ENCODE measurements at regions not wholly inside any gene's neighbourhood (a gene's known extent, or its start where the extent isn't known, plus 50 kb on each side); places are given as distances from the start of the nearest gene placed in this dataset.

DNA sequence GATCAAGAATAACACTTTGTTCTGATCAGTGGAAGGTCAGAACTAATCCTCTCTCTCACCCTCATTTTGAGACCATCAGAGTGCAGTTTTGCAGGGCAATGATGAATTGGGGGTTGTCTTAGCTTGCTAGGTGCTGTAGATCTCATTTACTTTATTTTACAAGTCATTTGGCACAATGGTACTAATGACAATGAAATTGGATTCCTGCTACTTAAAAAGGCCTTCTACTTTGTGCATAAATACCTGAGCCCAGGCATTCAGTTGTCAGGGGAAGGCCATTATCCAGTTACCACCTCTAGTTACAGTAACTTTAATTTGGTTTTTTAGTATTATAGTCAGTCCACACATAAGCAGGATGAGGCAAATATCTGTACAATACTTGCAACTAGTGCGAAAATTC lies 240.0 kb downstream of the HDGFL1 start:
- Histone ChIP-seq H3K18ac (ENCODE audit: low read depth, low read length) (no peak overlapping the region), H2BK15ac (ENCODE audit: low read depth, low read length) (no peak overlapping the region), H3K27ac (ENCODE audit: insufficient read depth, low read length) (no peak overlapping the region), H3K14ac (replicated peaks; ENCODE audit: low read depth, low read length) (no peak overlapping the region), H3K9me1 (ENCODE audit: insufficient read depth, low read length) (no peaks in the 10 kb centered on the region), H2BK5ac (ENCODE audit: low read depth, low read length, poor library complexity, severe bottlenecking) (no peak overlapping the region), H2AK9ac (replicated peaks; ENCODE audit: low read depth, low read length, poor library complexity) (no peak overlapping the region), H3K36me3 (ENCODE audit: control insufficient read depth, insufficient read depth, low read length) (no peaks in the 10 kb centered on the region), H3K4me3 (ENCODE audit: insufficient read depth, low read depth, low read length) (no peak overlapping the region), H3K9me3 (ENCODE audit: control insufficient read depth, insufficient read depth, low read length) (no peaks in the 10 kb centered on the region), H4K5ac (ENCODE audit: low read depth, low read length) (no peak overlapping the region), H3K9ac (ENCODE audit: low read depth, low read length) (no peak overlapping the region), H4K91ac (ENCODE audit: insufficient read depth, low read depth, low read length) (no peak overlapping the region), H2AK5ac (ENCODE audit: low read depth, low read length) (no peak overlapping the region), H3K56ac (ENCODE audit: extremely low read depth, insufficient read depth, low read length) (no peak overlapping the region), H3K27me3 (ENCODE audit: control insufficient read depth, insufficient read depth, low read length) (no peaks in the 10 kb centered on the region), H4K8ac (ENCODE audit: low read depth in 2 of 2, low read length in 2 of 2) (no peak overlapping the region), H3K23ac (ENCODE audit: low read depth, low read length) (no peak overlapping the region), H3K79me1 (ENCODE audit: low read depth in 1 of 2, low read length in 2 of 2) (no peaks in the 10 kb centered on the region), H4K20me1 (ENCODE audit: insufficient read depth, low read length) (no peaks in the 10 kb centered on the region), H3K4me1 (ENCODE audit: control insufficient read depth, insufficient read depth, low read length) (no peaks in the 10 kb centered on the region), H2BK120ac (ENCODE audit: low read depth, low read length) (no peak overlapping the region), H3K4me2 (ENCODE audit: low read depth, low read length) (no peak overlapping the region), H2BK20ac (ENCODE audit: low read depth, low read length) (no peak overlapping the region), H3K4ac (ENCODE audit: low read depth, low read length) (no peak overlapping the region), H2AFZ (replicated peaks; ENCODE audit: low read length, poor library complexity) (no peak overlapping the region)
- dilution Hi-C loops (cut with HindIII; ENCODE audit: low sequenced_read_pairs, unreplicated experiment) = no loop called here
- ChIA-PET CTCF (no interaction called here), POLR2A (ENCODE audit: unreplicated experiment) (no interaction called here)
- DNase-seq (no peak), ATAC-seq (ENCODE audit: low read depth) (no peak)
- WGBS, 2 experiments (ENCODE audit: extremely low coverage in 2 of 2, insufficient read length in 1 of 2) = no CpG with 5 or more reads among the region's 1 CpG
- TF ChIP-seq MAFK (IDR thresholded peaks at IDR 0.05; ENCODE audit: low read depth, low read length) (no peak), POLR2A (IDR thresholded peaks at IDR 0.05; ENCODE audit: low read depth, low read length) (no peak), MXI1 (IDR thresholded peaks at IDR 0.05; ENCODE audit: borderline replicate concordance, low read depth, low read length) (no peak), MAZ (IDR thresholded peaks at IDR 0.05; ENCODE audit: borderline replicate concordance, low read depth, low read length) (no peak), USF2 (IDR thresholded peaks at IDR 0.05; ENCODE audit: low read depth, low read length) (no peak), SMC3 (IDR thresholded peaks at IDR 0.05; ENCODE audit: low read depth, low read length) (no peak), RFX5 (IDR thresholded peaks at IDR 0.05; ENCODE audit: low read depth, low read length) (no peak), CEBPB (IDR thresholded peaks at IDR 0.05; ENCODE audit: low read depth, low read length) (no peak), ELK1 (IDR thresholded peaks at IDR 0.05; ENCODE audit: borderline replicate concordance, low read depth, low read length) (no peak), FOS (IDR thresholded peaks at IDR 0.05; ENCODE audit: low read depth, low read length) (no peak), NFE2L2 (IDR thresholded peaks at IDR 0.05; ENCODE audit: low read depth, low read length) (no peak)
- no TSS peak for BruUV-seq (replicated peaks)
- in situ Hi-C loops (cut with MboI; ENCODE audit: low sequenced_read_pairs) = no loop called here
- intact Hi-C loops (cut with micrococcal nuclease) = no loop called here
